IMR-90 (cell line): ENCODE measurements at regions not wholly inside any gene's neighbourhood (a gene's known extent, or its start where the extent isn't known, plus 50 kb on each side); places are given as distances from the start of the nearest gene placed in this dataset.

Experiments
- ATAC-seq: fragments of 200-7000 bp; cut with Tn5 transposase; 2 replicates; pipeline ENCODE4 v1.9.1; 2020; ENCODE audit warnings: low read depth, mild to moderate bottlenecking, moderate library complexity
- BruUV-seq: library from RNA; stranded (reverse); fragments of 400-500 nt; replicated peaks from 2 replicates; lab custom pipeline; 2021; lab: Mats Ljungman, UMichigan
- CTCF ChIA-PET: fragments of 300-600 bp; formaldehyde crosslinking; extraction: SDS; loops from one replicate; lab custom pipeline; 2021; ENCODE audit warnings: antibody characterized with exemption; lab: Yijun Ruan, JAX
- POLR2A ChIA-PET: fragments of 300-600 bp; sonication (Branson Sonifier 250); formaldehyde crosslinking; loops from one replicate; lab custom pipeline; 2022; ENCODE audit warnings: antibody characterized with exemption; ENCODE audit not compliant: unreplicated experiment; lab: Charles Lee
- DNase-seq: peaks from one replicate; pipeline ENCODE4 v3.0.0; 2013
- H2AFZ ChIP-seq: replicated peaks from 2 replicates; pipeline ENCODE3; 2013; ENCODE audit warnings: low read length, mild to moderate bottlenecking; ENCODE audit not compliant: poor library complexity
- H2AK5ac ChIP-seq: 2 replicates; pipeline ENCODE4 v1.6.1; 2013; ENCODE audit warnings: low read depth, low read length, inconsistent platforms
- H2AK9ac ChIP-seq: replicated peaks from 2 replicates; pipeline ENCODE3; 2013; ENCODE audit warnings: mild to moderate bottlenecking, low read depth, low read length, moderate library complexity; ENCODE audit not compliant: poor library complexity
- H2BK120ac ChIP-seq: 2 replicates; pipeline ENCODE4 v1.6.1; 2013; ENCODE audit warnings: low read depth, low read length, inconsistent platforms
- H2BK15ac ChIP-seq: 3 replicates; pipeline ENCODE4 v1.6.1; 2013; ENCODE audit warnings: low read depth, low read length, inconsistent platforms
- H2BK20ac ChIP-seq: 2 replicates; pipeline ENCODE4 v1.6.1; 2013; ENCODE audit warnings: low read depth, mild to moderate bottlenecking, inconsistent platforms, low read length, moderate library complexity
- H2BK5ac ChIP-seq: 2 replicates; pipeline ENCODE4 v1.6.1; 2013; ENCODE audit warnings: mild to moderate bottlenecking, low read depth, low read length, inconsistent platforms; ENCODE audit not compliant: poor library complexity, severe bottlenecking
- H3K14ac ChIP-seq: replicated peaks from 2 replicates; pipeline ENCODE4 v1.6.1; 2013; ENCODE audit warnings: low read depth, low read length, inconsistent platforms
- H3K18ac ChIP-seq: 2 replicates; pipeline ENCODE4 v1.6.1; 2013; ENCODE audit warnings: low read depth, low read length, control low read depth
- H3K23ac ChIP-seq: 2 replicates; pipeline ENCODE4 v1.6.1; 2013; ENCODE audit warnings: low read depth, low read length, inconsistent platforms
- H3K27ac ChIP-seq: 2 replicates; pipeline ENCODE4 v1.5.1; 2013; ENCODE audit warnings: mild to moderate bottlenecking, control low read depth, low read length; ENCODE audit not compliant: insufficient read depth
- H3K27me3 ChIP-seq: 2 replicates; pipeline ENCODE4 v1.6.1; 2013; ENCODE audit warnings: low read length; ENCODE audit not compliant: control insufficient read depth, insufficient read depth
- H3K36me3 ChIP-seq: 2 replicates; pipeline ENCODE4 v1.6.1; 2013; ENCODE audit warnings: low read length, mixed read lengths; ENCODE audit not compliant: control insufficient read depth, insufficient read depth
- H3K4ac ChIP-seq: 2 replicates; pipeline ENCODE4 v1.6.1; 2013; ENCODE audit warnings: low read depth, low read length, inconsistent platforms
- H3K4me1 ChIP-seq: 2 replicates; pipeline ENCODE4 v1.6.1; 2013; ENCODE audit warnings: low read length, mixed read lengths; ENCODE audit not compliant: control insufficient read depth, insufficient read depth
- H3K4me2 ChIP-seq: 2 replicates; pipeline ENCODE4 v1.6.1; 2013; ENCODE audit warnings: low read depth, mild to moderate bottlenecking, control low read depth, low read length, moderate library complexity
- H3K4me3 ChIP-seq: 2 replicates; pipeline ENCODE4 v1.5.1; 2013; ENCODE audit warnings: low read depth, mild to moderate bottlenecking, control low read depth, low read length, moderate library complexity; ENCODE audit not compliant: insufficient read depth
- H3K56ac ChIP-seq: 2 replicates; pipeline ENCODE4 v1.6.1; 2013; ENCODE audit warnings: low read length, inconsistent platforms; ENCODE audit not compliant: insufficient read depth; ENCODE audit errors: extremely low read depth
- H3K79me1 ChIP-seq, 2 experiments: 2 replicates each; pipeline ENCODE4 v1.6.1; 2013; ENCODE audit warnings: low read length in 2 of 2, inconsistent platforms in 1 of 2, low read depth in 1 of 2
- H3K9ac ChIP-seq: 2 replicates; pipeline ENCODE4 v1.6.1; 2013; ENCODE audit warnings: low read depth, low read length, control low read depth
- H3K9me1 ChIP-seq: 2 replicates; pipeline ENCODE4 v1.6.1; 2013; ENCODE audit warnings: low read length, inconsistent platforms; ENCODE audit not compliant: insufficient read depth
- H3K9me3 ChIP-seq: 2 replicates; pipeline ENCODE4 v1.6.1; 2013; ENCODE audit warnings: low read length; ENCODE audit not compliant: control insufficient read depth, insufficient read depth
- H4K20me1 ChIP-seq: 2 replicates; pipeline ENCODE4 v1.6.1; 2013; ENCODE audit warnings: low read length, inconsistent platforms; ENCODE audit not compliant: insufficient read depth
- H4K5ac ChIP-seq: 2 replicates; pipeline ENCODE4 v1.6.1; 2013; ENCODE audit warnings: mild to moderate bottlenecking, low read depth, low read length, control low read depth
- H4K8ac ChIP-seq, 2 experiments: 2 replicates each; pipeline ENCODE4 v1.6.1; 2013; ENCODE audit warnings: low read depth in 2 of 2, low read length in 2 of 2, control low read depth in 1 of 2, inconsistent platforms in 1 of 2
- H4K91ac ChIP-seq: 2 replicates; pipeline ENCODE4 v1.6.1; 2013; ENCODE audit warnings: low read depth, low read length, inconsistent platforms; ENCODE audit not compliant: insufficient read depth
- BHLHE40 ChIP-seq: fragments of 150-350 bp; IDR thresholded peaks from 2 replicates; pipeline ENCODE4 v1.6.1; 2016; ENCODE audit warnings: mild to moderate bottlenecking, low read depth, low read length
- CEBPB ChIP-seq: IDR thresholded peaks from 2 replicates; pipeline ENCODE4 v1.6.1; 2012; ENCODE audit warnings: low read depth, low read length, improper control_type of control experiment
- CHD1 ChIP-seq: IDR thresholded peaks from 2 replicates; pipeline ENCODE4 v1.6.1; 2012; ENCODE audit warnings: low read depth, low read length, improper control_type of control experiment
- FOS ChIP-seq: fragments of 150-350 bp; IDR thresholded peaks from 2 replicates; pipeline ENCODE4 v1.6.1; 2016; ENCODE audit warnings: low read depth, low read length
- MAFK ChIP-seq: IDR thresholded peaks from 2 replicates; pipeline ENCODE4 v1.6.1; 2012; ENCODE audit warnings: low read depth, low read length, improper control_type of control experiment
- MAZ ChIP-seq: IDR thresholded peaks from 2 replicates; pipeline ENCODE4 v1.6.1; 2012; ENCODE audit warnings: low read depth, mild to moderate bottlenecking, low read length, improper control_type of control experiment, moderate library complexity, borderline replicate concordance
- MXI1 ChIP-seq: IDR thresholded peaks from 2 replicates; pipeline ENCODE4 v1.6.1; 2012; ENCODE audit warnings: low read depth, mild to moderate bottlenecking, low read length, moderate library complexity, borderline replicate concordance
- NFE2L2 ChIP-seq: fragments of 150-350 bp; IDR thresholded peaks from 2 replicates; pipeline ENCODE4 v1.6.1; 2016; ENCODE audit warnings: low read depth, mild to moderate bottlenecking, low read length
- POLR2A ChIP-seq: IDR thresholded peaks from 2 replicates; pipeline ENCODE4 v1.6.1; 2012; ENCODE audit warnings: mild to moderate bottlenecking, low read depth, low read length
- RAD21 ChIP-seq: IDR thresholded peaks from 2 replicates; pipeline ENCODE4 v1.6.1; 2012; ENCODE audit warnings: low read length, improper control_type of control experiment
- RCOR1 ChIP-seq: IDR thresholded peaks from 2 replicates; pipeline ENCODE4 v1.6.1; 2012; ENCODE audit warnings: mild to moderate bottlenecking, low read length, improper control_type of control experiment; ENCODE audit not compliant: insufficient replicate concordance
- RFX5 ChIP-seq: IDR thresholded peaks from 2 replicates; pipeline ENCODE4 v1.8.0; 2012; ENCODE audit warnings: low read depth, mild to moderate bottlenecking, low read length, moderate library complexity
- SMC3 ChIP-seq: fragments of 150-350 bp; IDR thresholded peaks from 2 replicates; pipeline ENCODE4 v1.6.1; 2016; ENCODE audit warnings: low read depth, mild to moderate bottlenecking, antibody characterized with exemption, low read length, moderate library complexity
- WGBS, 2 experiments: methylation state at CpG; one replicate each; pipeline versions ENCODE4 v1.1.5 to v1.1.7; 2013; ENCODE audit warnings: missing lambda C conversion rate in 2 of 2; ENCODE audit not compliant: insufficient read length in 1 of 2; ENCODE audit errors: extremely low coverage in 2 of 2; 5-methylcytosine and 5-hydroxymethylcytosine counted together
- dilution Hi-C: fragments of 300-500 bp; cut with HindIII; formaldehyde crosslinking; loops from one replicate; pipeline ENCODE4 v1.14.3; 2018; ENCODE audit warnings: low sequenced_read_pairs; ENCODE audit not compliant: unreplicated experiment
- in situ Hi-C: fragments of 300-500 bp; cut with MboI; formaldehyde crosslinking; loops from 3 replicates; pipeline ENCODE4 v1.14.3; 2019; ENCODE audit warnings: low sequenced_read_pairs, inconsistent platforms, mixed read lengths
- intact Hi-C: fragments of 100-400 bp; cut with micrococcal nuclease; formaldehyde crosslinking; loops from 2 replicates; pipeline ENCODE4 v1.10.0; 2022
- TF ChIP-seq, protein P1 (sequence below): conservative IDR thresholded peaks from 2 replicates; pipeline ENCODE4 v1.5.1; 2012; ENCODE audit warnings: mild to moderate bottlenecking, low read depth, low read length, improper control_type of control experiment
- TF ChIP-seq, protein P2 (sequence below): fragments of 150-350 bp; IDR thresholded peaks from 2 replicates; pipeline ENCODE4 v1.6.1; 2017; ENCODE audit warnings: mild to moderate bottlenecking, antibody characterized with exemption, low read length, low read depth
- TF ChIP-seq, protein P3 (sequence below): fragments of 150-350 bp; IDR thresholded peaks from 2 replicates; pipeline ENCODE4 v1.6.1; 2016; ENCODE audit warnings: low read depth, mild to moderate bottlenecking, low read length, moderate library complexity, borderline replicate concordance

DNA sequence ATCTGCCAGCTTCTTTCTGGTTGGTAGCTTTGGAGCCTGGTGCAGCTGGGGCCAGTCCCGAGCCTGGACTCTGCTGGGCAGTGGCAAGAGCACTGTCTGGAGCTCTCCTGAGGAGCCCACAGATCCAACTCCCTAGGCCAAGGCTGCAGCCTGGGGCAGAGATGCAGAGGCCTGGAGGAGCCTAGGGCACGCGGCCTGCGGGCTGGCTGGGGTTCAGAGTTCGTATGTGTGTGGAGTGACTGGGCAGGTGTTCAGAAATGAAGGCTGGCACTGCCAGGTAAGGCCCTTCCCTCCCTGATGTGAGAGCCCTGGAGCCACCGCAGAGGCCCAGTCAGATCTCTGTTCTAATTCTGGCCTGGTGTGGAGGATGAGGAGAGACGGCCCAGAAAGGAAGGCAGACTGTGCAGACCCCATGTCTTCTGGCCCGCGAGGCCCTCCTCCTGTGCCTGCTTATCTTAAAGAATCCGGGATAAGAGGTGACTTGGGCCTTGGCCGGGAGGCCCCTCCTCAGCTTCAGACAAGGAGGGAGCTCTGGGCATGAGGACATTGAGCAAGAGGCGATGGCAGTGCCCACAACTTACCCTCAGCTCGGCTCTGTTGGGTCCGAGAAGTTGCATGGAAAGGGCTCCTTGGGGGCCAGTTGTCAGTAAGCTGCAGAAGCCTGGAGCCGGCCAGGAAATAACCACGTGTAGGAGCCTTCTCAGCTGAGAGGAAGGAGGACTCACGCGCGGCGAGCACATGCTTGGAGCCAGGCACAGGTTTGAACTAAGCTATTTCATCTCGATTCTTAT lies 62.2 kb upstream of the B3GAT1 start:
- Histone ChIP-seq H2BK20ac (no peak overlapping the region), H3K36me3 (no peaks in the 10 kb centered on the region), H3K9me3 (peaks cover 52% of the 10 kb centered on the region), H3K9me1 (no peaks in the 10 kb centered on the region), H3K23ac (no peak overlapping the region), H3K27ac (no peak overlapping the region), H3K27me3 (no peaks in the 10 kb centered on the region), H3K4ac (no peak overlapping the region), H3K4me3 (no peak overlapping the region), H3K56ac (no peak overlapping the region), H4K91ac (no peak overlapping the region), H3K14ac (no peak overlapping the region), H3K9ac (no peak overlapping the region), H2AK5ac (no peak overlapping the region), H2BK120ac (no peak overlapping the region), H2AFZ (no peak overlapping the region), H2AK9ac (no peak overlapping the region), H4K5ac (no peak overlapping the region), H3K79me1 (no peaks in the 10 kb centered on the region), H4K8ac (no peak overlapping the region), H4K20me1 (no peaks in the 10 kb centered on the region), H3K4me1 (no peaks in the 10 kb centered on the region), H2BK5ac (no peak overlapping the region), H3K4me2 (no peak overlapping the region), H3K18ac (no peak overlapping the region), H2BK15ac (no peak overlapping the region)
- TF ChIP-seq RFX5 (no peak), CEBPB (no peak), POLR2A (no peak), SMC3 (no peak), RAD21 (no peak), CHD1 (no peak), FOS (no peak), MAZ (no peak), MAFK (no peak), RCOR1 (no peak), MXI1 (no peak), BHLHE40 (no peak), NFE2L2 (no peak)
- TF ChIP-seq, protein P1, sequence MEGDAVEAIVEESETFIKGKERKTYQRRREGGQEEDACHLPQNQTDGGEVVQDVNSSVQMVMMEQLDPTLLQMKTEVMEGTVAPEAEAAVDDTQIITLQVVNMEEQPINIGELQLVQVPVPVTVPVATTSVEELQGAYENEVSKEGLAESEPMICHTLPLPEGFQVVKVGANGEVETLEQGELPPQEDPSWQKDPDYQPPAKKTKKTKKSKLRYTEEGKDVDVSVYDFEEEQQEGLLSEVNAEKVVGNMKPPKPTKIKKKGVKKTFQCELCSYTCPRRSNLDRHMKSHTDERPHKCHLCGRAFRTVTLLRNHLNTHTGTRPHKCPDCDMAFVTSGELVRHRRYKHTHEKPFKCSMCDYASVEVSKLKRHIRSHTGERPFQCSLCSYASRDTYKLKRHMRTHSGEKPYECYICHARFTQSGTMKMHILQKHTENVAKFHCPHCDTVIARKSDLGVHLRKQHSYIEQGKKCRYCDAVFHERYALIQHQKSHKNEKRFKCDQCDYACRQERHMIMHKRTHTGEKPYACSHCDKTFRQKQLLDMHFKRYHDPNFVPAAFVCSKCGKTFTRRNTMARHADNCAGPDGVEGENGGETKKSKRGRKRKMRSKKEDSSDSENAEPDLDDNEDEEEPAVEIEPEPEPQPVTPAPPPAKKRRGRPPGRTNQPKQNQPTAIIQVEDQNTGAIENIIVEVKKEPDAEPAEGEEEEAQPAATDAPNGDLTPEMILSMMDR: no peak
- TF ChIP-seq, protein P2, sequence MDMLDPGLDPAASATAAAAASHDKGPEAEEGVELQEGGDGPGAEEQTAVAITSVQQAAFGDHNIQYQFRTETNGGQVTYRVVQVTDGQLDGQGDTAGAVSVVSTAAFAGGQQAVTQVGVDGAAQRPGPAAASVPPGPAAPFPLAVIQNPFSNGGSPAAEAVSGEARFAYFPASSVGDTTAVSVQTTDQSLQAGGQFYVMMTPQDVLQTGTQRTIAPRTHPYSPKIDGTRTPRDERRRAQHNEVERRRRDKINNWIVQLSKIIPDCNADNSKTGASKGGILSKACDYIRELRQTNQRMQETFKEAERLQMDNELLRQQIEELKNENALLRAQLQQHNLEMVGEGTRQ: no peak
- TF ChIP-seq, protein P3, sequence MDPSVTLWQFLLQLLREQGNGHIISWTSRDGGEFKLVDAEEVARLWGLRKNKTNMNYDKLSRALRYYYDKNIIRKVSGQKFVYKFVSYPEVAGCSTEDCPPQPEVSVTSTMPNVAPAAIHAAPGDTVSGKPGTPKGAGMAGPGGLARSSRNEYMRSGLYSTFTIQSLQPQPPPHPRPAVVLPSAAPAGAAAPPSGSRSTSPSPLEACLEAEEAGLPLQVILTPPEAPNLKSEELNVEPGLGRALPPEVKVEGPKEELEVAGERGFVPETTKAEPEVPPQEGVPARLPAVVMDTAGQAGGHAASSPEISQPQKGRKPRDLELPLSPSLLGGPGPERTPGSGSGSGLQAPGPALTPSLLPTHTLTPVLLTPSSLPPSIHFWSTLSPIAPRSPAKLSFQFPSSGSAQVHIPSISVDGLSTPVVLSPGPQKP: no peak
- DNase-seq (no peak), ATAC-seq (no peak)
- WGBS, 2 experiments: 35% methylated on average over 4 of the region's 21 CpGs; no CpG with 5 or more reads in 1 of the 2 experiments
- intact Hi-C loops: no loop called here
- dilution Hi-C loops: no loop called here
- BruUV-seq: no TSS peak
- CTCF ChIA-PET: no interaction called here
- in situ Hi-C loops: no loop called here
- POLR2A ChIA-PET: no interaction called here
